HFFc6 (cell line): ENCODE measurements at regions not wholly inside any gene's neighbourhood (a gene's known extent, or its start where the extent isn't known, plus 50 kb on each side); places are given as distances from the start of the nearest gene placed in this dataset.

Experiments used
- DNase-seq: peaks from one replicate; pipeline ENCODE4 v3.0.0-alpha.2; 2018
- H3K27ac Mint-ChIP-seq: 2 replicates; pipeline ENCODE4 v1.8.0; 2020; ENCODE audit warnings: mild to moderate bottlenecking, mixed read lengths
- H3K27me3 Mint-ChIP-seq: 2 replicates; pipeline ENCODE4 v1.8.0; 2021; ENCODE audit warnings: mild to moderate bottlenecking, moderate library complexity, mixed read lengths; ENCODE audit not compliant: insufficient read depth
- H3K36me3 Mint-ChIP-seq: 2 replicates; pipeline ENCODE4 v1.8.0; 2021; ENCODE audit warnings: low read depth, mixed read lengths
- H3K4me1 Mint-ChIP-seq: 2 replicates; pipeline ENCODE4 v1.8.0; 2020; ENCODE audit warnings: low read depth, mixed read lengths
- H3K4me3 Mint-ChIP-seq: 2 replicates; pipeline ENCODE4 v1.8.0; 2020; ENCODE audit warnings: mild to moderate bottlenecking, moderate library complexity, mixed read lengths
- H3K9me3 Mint-ChIP-seq: 2 replicates; pipeline ENCODE4 v1.8.0; 2020; ENCODE audit warnings: mild to moderate bottlenecking, mixed read lengths
- CTCF ChIP-seq: fragments of 200-600 bp; sonication (generic); IDR thresholded peaks from 2 replicates; pipeline ENCODE4 v1.5.0; 2021; ENCODE audit warnings: antibody characterized with exemption, mild to moderate bottlenecking

- TF ChIP-seq CTCF, result no peak
- Mint-ChIP-seq H3K9me3 (peaks cover 4% of the 10 kb centered on the region; the same call in 1 of the 2 replicates), H3K4me3 (no peak overlapping the region), H3K27me3 (no peaks in the 10 kb centered on the region; the same call in 1 of the 2 replicates), H3K27ac (no peak overlapping the region), H3K36me3 (peaks cover 4% of the 10 kb centered on the region; the same call in 1 of the 2 replicates), H3K4me1 (peaks cover 17% of the 10 kb centered on the region)
- no peak for DNase-seq
These were observed 76.4 kb upstream of the PIK3CG start for GRCh38 chr7:106788637-106789036.

- Mint-ChIP-seq H3K4me3 (no peak overlapping the region), H3K27me3 (no peaks in the 10 kb centered on the region; the same call in 1 of the 2 replicates), H3K27ac (no peak overlapping the region), H3K4me1 (peaks cover 23% of the 10 kb centered on the region), H3K9me3 (peaks cover 4% of the 10 kb centered on the region; the same call in 1 of the 2 replicates), H3K36me3 (peaks cover 4% of the 10 kb centered on the region; the same call in 1 of the 2 replicates)
- no peak for TF ChIP-seq CTCF
- no peak for DNase-seq
These were observed 73.6 kb upstream of the PIK3CG start for GRCh38 chr7:106791526-106791925.

GRCh38 chr7:106792233-106792926, 72.7 kb upstream of the PIK3CG start:
- H3K27ac Mint-ChIP-seq, result peak overlapping the region; percentile 18; the same call in 1 of the 2 replicates

GRCh38 chr7:106793015-106793975, 71.8 kb upstream of the PIK3CG start:
- Mint-ChIP-seq H3K4me1 (peaks cover 23% of the 10 kb centered on the region), H3K4me3 (no peak overlapping the region), H3K9me3 (peaks cover 4% of the 10 kb centered on the region; the same call in 1 of the 2 replicates), H3K27me3 (no peaks in the 10 kb centered on the region; the same call in 1 of the 2 replicates), H3K27ac (no peak overlapping the region), H3K36me3 (peaks cover 4% of the 10 kb centered on the region; the same call in 1 of the 2 replicates)
- peak; percentile 85 for TF ChIP-seq CTCF
- DNase-seq, result no peak

More at GRCh38 chr7:106792233-106792926, 72.7 kb upstream of the PIK3CG start:
- peaks cover 4% of the 10 kb centered on the region; the same call in 1 of the 2 replicates for H3K9me3 Mint-ChIP-seq
- H3K4me1 Mint-ChIP-seq, result peaks cover 23% of the 10 kb centered on the region
- H3K27me3 Mint-ChIP-seq, result no peaks in the 10 kb centered on the region; the same call in 1 of the 2 replicates
- TF ChIP-seq CTCF, result no peak
- H3K36me3 Mint-ChIP-seq, result peaks cover 4% of the 10 kb centered on the region; the same call in 1 of the 2 replicates
- no peak overlapping the region; the same call in 1 of the 2 replicates for H3K4me3 Mint-ChIP-seq
- DNase-seq, result peak; percentile 33

GRCh38 chr7:106794276-106795083, 70.6 kb upstream of the PIK3CG start:
- DNase-seq, result no peak
- H3K27me3 Mint-ChIP-seq, result no peaks in the 10 kb centered on the region; the same call in 1 of the 2 replicates
- peaks cover 4% of the 10 kb centered on the region; the same call in 1 of the 2 replicates for H3K9me3 Mint-ChIP-seq
- H3K4me1 Mint-ChIP-seq, result peaks cover 23% of the 10 kb centered on the region
- TF ChIP-seq CTCF, result no peak
- peaks cover 4% of the 10 kb centered on the region; the same call in 1 of the 2 replicates for H3K36me3 Mint-ChIP-seq
- no peak overlapping the region for H3K4me3 Mint-ChIP-seq
- H3K27ac Mint-ChIP-seq, result no peak overlapping the region
